ENCODE measurements at regions not wholly inside any gene's neighbourhood (a gene's known extent, or its start where the extent isn't known, plus 50 kb on each side); places are given as distances from the start of the nearest gene placed in this dataset.
A peak's percentile ranks its signal among the peaks of the same experiment; 100 is the strongest.

DNA sequence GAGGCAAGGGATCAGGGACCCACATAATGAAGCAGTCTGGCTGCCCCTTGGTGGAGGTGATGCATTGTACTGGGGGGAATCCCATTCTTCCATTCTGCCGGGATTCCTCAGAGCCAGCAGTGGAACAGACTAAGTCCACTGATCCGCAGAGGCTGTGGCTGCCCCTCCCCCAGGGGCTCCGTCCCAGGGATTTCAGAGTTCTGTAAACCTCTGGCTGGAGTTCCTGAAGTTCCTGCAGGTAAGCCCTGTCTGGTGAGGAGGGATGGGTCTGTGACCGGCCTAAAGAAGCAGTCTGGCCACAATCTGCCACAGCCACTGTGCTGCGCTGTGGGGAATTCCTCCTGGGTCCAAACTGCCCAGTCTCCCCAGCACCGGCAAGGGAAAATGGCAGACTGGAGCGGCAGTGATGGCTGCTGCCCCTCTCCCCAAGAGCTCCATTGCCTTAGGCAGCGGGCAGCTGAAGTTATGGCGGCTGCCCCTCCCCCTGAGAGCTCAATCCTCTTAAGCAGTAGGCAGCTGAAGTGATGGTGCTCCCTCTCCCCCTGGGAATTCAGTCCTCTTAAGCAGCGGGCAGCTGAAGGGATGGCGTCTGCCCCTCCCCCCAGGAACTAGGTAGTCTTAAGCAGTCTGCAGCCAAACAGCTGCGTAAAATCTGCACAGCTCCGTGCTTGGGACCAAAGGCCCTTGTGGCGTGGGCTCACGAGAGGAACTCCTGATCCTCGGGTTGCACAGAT is 155.7 kb downstream of the PCDH17 start:
- TF ChIP-seq ZNF24 (tag by site-specific recombination; IDR thresholded peaks at IDR 0.05) (no peak), YY1 (tag by site-specific recombination; IDR thresholded peaks at IDR 0.05) (peak; percentile 73), ZNF302 (tag by site-specific recombination; IDR thresholded peaks at IDR 0.05; ENCODE audit: low read depth) (no peak), ZNF560 (tag by site-specific recombination; IDR thresholded peaks at IDR 0.05; ENCODE audit: borderline replicate concordance) (no peak), ZNF10 (tag by site-specific recombination; IDR thresholded peaks at IDR 0.05) (no peak), FEZF1 (tag by site-specific recombination; IDR thresholded peaks at IDR 0.05) (no peak), ZNF558 (tag by site-specific recombination; IDR thresholded peaks at IDR 0.05) (no peak)
- TF ChIP-seq, protein P1, sequence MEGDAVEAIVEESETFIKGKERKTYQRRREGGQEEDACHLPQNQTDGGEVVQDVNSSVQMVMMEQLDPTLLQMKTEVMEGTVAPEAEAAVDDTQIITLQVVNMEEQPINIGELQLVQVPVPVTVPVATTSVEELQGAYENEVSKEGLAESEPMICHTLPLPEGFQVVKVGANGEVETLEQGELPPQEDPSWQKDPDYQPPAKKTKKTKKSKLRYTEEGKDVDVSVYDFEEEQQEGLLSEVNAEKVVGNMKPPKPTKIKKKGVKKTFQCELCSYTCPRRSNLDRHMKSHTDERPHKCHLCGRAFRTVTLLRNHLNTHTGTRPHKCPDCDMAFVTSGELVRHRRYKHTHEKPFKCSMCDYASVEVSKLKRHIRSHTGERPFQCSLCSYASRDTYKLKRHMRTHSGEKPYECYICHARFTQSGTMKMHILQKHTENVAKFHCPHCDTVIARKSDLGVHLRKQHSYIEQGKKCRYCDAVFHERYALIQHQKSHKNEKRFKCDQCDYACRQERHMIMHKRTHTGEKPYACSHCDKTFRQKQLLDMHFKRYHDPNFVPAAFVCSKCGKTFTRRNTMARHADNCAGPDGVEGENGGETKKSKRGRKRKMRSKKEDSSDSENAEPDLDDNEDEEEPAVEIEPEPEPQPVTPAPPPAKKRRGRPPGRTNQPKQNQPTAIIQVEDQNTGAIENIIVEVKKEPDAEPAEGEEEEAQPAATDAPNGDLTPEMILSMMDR (tag by site-specific recombination; IDR thresholded peaks at IDR 0.05): no peak

All from HEK293 (cell line).